OCI-LY7 (cell line): ENCODE measurements at regions not wholly inside any gene's neighbourhood (a gene's known extent, or its start where the extent isn't known, plus 50 kb on each side); places are given as distances from the start of the nearest gene placed in this dataset.

ENCODE experiments used
- BruUV-seq: library from RNA; stranded (reverse); fragments of 400-500 nt; replicated peaks from 2 replicates; lab custom pipeline; 2021; lab: Mats Ljungman, UMichigan
- CTCF ChIA-PET: fragments of 300-600 bp; sonication (Branson Sonifier 250); formaldehyde crosslinking; loops from one replicate; lab custom pipeline; 2022; ENCODE audit warnings: antibody characterized with exemption; ENCODE audit not compliant: unreplicated experiment; lab: Charles Lee
- POLR2A ChIA-PET: fragments of 300-600 bp; sonication (Branson Sonifier 250); formaldehyde crosslinking; loops from one replicate; lab custom pipeline; 2022; ENCODE audit warnings: antibody characterized with exemption; lab: Charles Lee
- DNase-seq: peaks from one replicate; pipeline ENCODE4 v3.0.0-alpha.2; 2015; ENCODE audit warnings: low spot score
- H2AFZ ChIP-seq: fragments of 200-600 bp; sonication (generic), shearing (Covaris generic); 2 replicates; pipeline ENCODE4 v1.6.1; 2014; ENCODE audit warnings: mild to moderate bottlenecking, antibody characterized with exemption, low read length, moderate library complexity
- H3K27ac ChIP-seq: fragments of 200-600 bp; sonication (generic); 2 replicates; pipeline ENCODE4 v1.5.1; 2014; ENCODE audit warnings: mixed run types, low read depth, mild to moderate bottlenecking, moderate library complexity, low read length, inconsistent platforms; ENCODE audit not compliant: poor library complexity, severe bottlenecking
- H3K36me3 ChIP-seq: fragments of 200-600 bp; sonication (generic); 2 replicates; pipeline ENCODE4 v1.6.1; 2014; ENCODE audit warnings: mild to moderate bottlenecking, antibody characterized with exemption, low read length, moderate library complexity, mixed read lengths; ENCODE audit not compliant: insufficient read depth
- H3K4me1 ChIP-seq: fragments of 200-600 bp; sonication (generic); 2 replicates; pipeline ENCODE4 v1.5.1; 2014; ENCODE audit warnings: mild to moderate bottlenecking, low read length; ENCODE audit not compliant: insufficient read depth, poor library complexity, severe bottlenecking
- H3K4me2 ChIP-seq: fragments of 200-600 bp; sonication (generic); 2 replicates; pipeline ENCODE4 v1.6.1; 2014; ENCODE audit warnings: mild to moderate bottlenecking, low read length
- H3K4me3 ChIP-seq: fragments of 200-600 bp; sonication (generic); 2 replicates; pipeline ENCODE4 v1.5.1; 2014; ENCODE audit warnings: mild to moderate bottlenecking, low read depth, low read length; ENCODE audit not compliant: poor library complexity, severe bottlenecking
- H3K79me2 ChIP-seq: fragments of 200-600 bp; sonication (generic); 2 replicates; pipeline ENCODE4 v1.6.1; 2016; ENCODE audit warnings: low read depth, mild to moderate bottlenecking, low read length, moderate library complexity, mixed read lengths; ENCODE audit not compliant: insufficient read depth
- H3K9me2 ChIP-seq: fragments of 200-600 bp; sonication (generic); 2 replicates; pipeline ENCODE4 v1.6.1; 2016; ENCODE audit warnings: mild to moderate bottlenecking, low read length, mixed read lengths; ENCODE audit not compliant: insufficient read depth
- H3K9me3 ChIP-seq: fragments of 200-600 bp; sonication (generic); 2 replicates; pipeline ENCODE4 v1.6.1; 2014; ENCODE audit warnings: mild to moderate bottlenecking, mixed run types, low read length, mixed read lengths
- H4K20me1 ChIP-seq: fragments of 200-600 bp; sonication (generic); 2 replicates; pipeline ENCODE4 v1.6.1; 2014; ENCODE audit warnings: mild to moderate bottlenecking, antibody characterized with exemption, low read length, moderate library complexity, mixed read lengths; ENCODE audit not compliant: insufficient read depth
- CTCF ChIP-seq: fragments of 200-600 bp; sonication (generic); conservative IDR thresholded peaks from 2 replicates; pipeline ENCODE4 v1.5.1; 2014; ENCODE audit warnings: mild to moderate bottlenecking, antibody characterized with exemption, low read length, moderate library complexity, mixed read lengths
- EZH2phosphoT487 ChIP-seq: fragments of 200-600 bp; sonication (generic); IDR thresholded peaks from 2 replicates; pipeline ENCODE4 v1.6.1; 2018; ENCODE audit warnings: low read depth, borderline replicate concordance, mild to moderate bottlenecking, mixed run types, antibody characterized with exemption, low read length, moderate library complexity, mixed read lengths
- intact Hi-C: fragments of 100-400 bp; cut with micrococcal nuclease; formaldehyde crosslinking; loops from one replicate; pipeline ENCODE4 v1.10.0; 2022; ENCODE audit not compliant: unreplicated experiment

GRCh38 chr7:52825611-52826010 is 209.8 kb upstream of the POM121L12 start:
- H3K9me2 ChIP-seq, result no peaks in the 10 kb centered on the region
- no TSS peak for BruUV-seq
- H3K79me2 ChIP-seq, result no peaks in the 10 kb centered on the region
- POLR2A ChIA-PET, result interaction anchor here (0.7 kb wide), 1 partner anchor 1247 kb away, joined by 3 read pairs; no protein-coding TSS in a partner anchor
- H3K4me1 ChIP-seq, result no peaks in the 10 kb centered on the region
- no peaks in the 10 kb centered on the region for H3K36me3 ChIP-seq
- DNase-seq, result peak; percentile 2
- no peaks in the 10 kb centered on the region for H4K20me1 ChIP-seq
- no peak overlapping the region for H3K27ac ChIP-seq
- H3K4me2 ChIP-seq, result no peak overlapping the region
- no peak overlapping the region for H2AFZ ChIP-seq
- TF ChIP-seq EZH2phosphoT487, result no peak
- TF ChIP-seq CTCF, result no peak
- CTCF ChIA-PET, result no interaction called here
- intact Hi-C loops, result no loop called here
- peaks cover 17% of the 10 kb centered on the region; the same call in 1 of the 2 replicates for H3K9me3 ChIP-seq
- H3K4me3 ChIP-seq, result no peak overlapping the region

GRCh38 chr7:52811537-52811936 is 223.9 kb upstream of the POM121L12 start:
- H3K9me2 ChIP-seq, result no peaks in the 10 kb centered on the region
- POLR2A ChIA-PET, result interaction anchor here (0.7 kb wide), 1 partner anchor 12 kb away, joined by 5 read pairs; no protein-coding TSS in a partner anchor
- no peaks in the 10 kb centered on the region for H3K79me2 ChIP-seq
- H3K4me3 ChIP-seq, result no peak overlapping the region
- no peaks in the 10 kb centered on the region for H4K20me1 ChIP-seq
- no peak overlapping the region for H3K27ac ChIP-seq
- CTCF ChIA-PET, result no interaction called here
- no peak overlapping the region for H3K4me2 ChIP-seq
- intact Hi-C loops, result no loop called here
- no TSS peak for BruUV-seq
- no peak for TF ChIP-seq CTCF
- no peaks in the 10 kb centered on the region for H3K9me3 ChIP-seq
- no peaks in the 10 kb centered on the region for H3K36me3 ChIP-seq
- H2AFZ ChIP-seq, result no peak overlapping the region
- no peaks in the 10 kb centered on the region for H3K4me1 ChIP-seq
- no peak for DNase-seq

GRCh38 chr7:52799817-52800216 is 235.6 kb upstream of the POM121L12 start:
- TF ChIP-seq EZH2phosphoT487 (no peak), CTCF (no peak)
- ChIA-PET POLR2A (interaction anchor here (0.5 to 1.1 kb wide), 4 partner anchors 12 to 1743 kb away, joined by 3 to 5 read pairs (median 3); no protein-coding TSS in a partner anchor), CTCF (no interaction called here)
- no TSS peak for BruUV-seq
- H3K9me3 ChIP-seq, result peaks cover 4% of the 10 kb centered on the region; the same call in 1 of the 2 replicates
- no peak overlapping the region for H3K27ac ChIP-seq
- no peaks in the 10 kb centered on the region for H4K20me1 ChIP-seq
- H3K4me3 ChIP-seq, result no peak overlapping the region
- no peaks in the 10 kb centered on the region for H3K79me2 ChIP-seq
- intact Hi-C loops, result no loop called here
- no peaks in the 10 kb centered on the region for H3K4me1 ChIP-seq
- H3K4me2 ChIP-seq, result no peak overlapping the region
- no peaks in the 10 kb centered on the region for H3K9me2 ChIP-seq
- H2AFZ ChIP-seq, result no peak overlapping the region
- no peak for DNase-seq
- no peaks in the 10 kb centered on the region for H3K36me3 ChIP-seq
